H9 (cell line): ENCODE measurements at regions not wholly inside any gene's neighbourhood (a gene's known extent, or its start where the extent isn't known, plus 50 kb on each side); places are given as distances from the start of the nearest gene placed in this dataset.

Source experiments
- DNase-seq: peaks from one replicate; pipeline ENCODE4 v3.0.0-alpha.2; 2017
- H2AFZ ChIP-seq: one replicate; pipeline ENCODE4 v1.6.1; 2013; ENCODE audit warnings: mild to moderate bottlenecking, low read length, control low read depth, moderate library complexity
- H2AK5ac ChIP-seq: 2 replicates; pipeline ENCODE4 v1.6.1; 2013; ENCODE audit warnings: low read length, control low read depth, mixed read lengths; ENCODE audit not compliant: insufficient read length
- H2BK120ac ChIP-seq: one replicate; pipeline ENCODE4 v1.6.1; 2013; ENCODE audit warnings: low read depth, mild to moderate bottlenecking, low read length, control low read depth, inconsistent platforms; ENCODE audit not compliant: poor library complexity, severe bottlenecking
- H2BK12ac ChIP-seq: 2 replicates; pipeline ENCODE4 v1.6.1; 2013; ENCODE audit warnings: low read length, control low read depth, mixed read lengths, low read depth; ENCODE audit not compliant: insufficient read length
- H2BK15ac ChIP-seq: 2 replicates; pipeline ENCODE4 v1.6.1; 2013; ENCODE audit warnings: low read depth, low read length, control low read depth
- H2BK20ac ChIP-seq: one replicate; pipeline ENCODE4 v1.6.1; 2013; ENCODE audit warnings: low read depth, mild to moderate bottlenecking, low read length, control low read depth, inconsistent platforms; ENCODE audit not compliant: poor library complexity, severe bottlenecking
- H2BK5ac ChIP-seq: 2 replicates; pipeline ENCODE4 v1.6.1; 2013; ENCODE audit warnings: low read length, control low read depth, mixed read lengths; ENCODE audit not compliant: insufficient read length
- H3K14ac ChIP-seq: 2 replicates; pipeline ENCODE4 v1.6.1; 2013; ENCODE audit warnings: low read length, control low read depth; ENCODE audit not compliant: insufficient read depth
- H3K18ac ChIP-seq: 2 replicates; pipeline ENCODE4 v1.6.1; 2013; ENCODE audit warnings: low read depth, mild to moderate bottlenecking, mixed read lengths, low read length, control low read depth; ENCODE audit not compliant: insufficient read length
- H3K23ac ChIP-seq: 2 replicates; pipeline ENCODE4 v1.6.1; 2013; ENCODE audit warnings: low read length, control low read depth, mixed read lengths, low read depth; ENCODE audit not compliant: insufficient read length
- H3K23me2 ChIP-seq: 2 replicates; pipeline ENCODE4 v1.6.1; 2013; ENCODE audit warnings: low read depth, mild to moderate bottlenecking, mixed read lengths, low read length, control low read depth; ENCODE audit not compliant: insufficient read length, poor library complexity, severe bottlenecking
- H3K27ac ChIP-seq: 2 replicates; pipeline ENCODE4 v1.5.1; 2013; ENCODE audit warnings: low read length, control low read depth, mixed read lengths, low read depth; ENCODE audit not compliant: insufficient read length
- H3K27me3 ChIP-seq: 2 replicates; pipeline ENCODE4 v1.6.1; 2013; ENCODE audit warnings: low read length, control low read depth, inconsistent platforms; ENCODE audit not compliant: insufficient read depth
- H3K4ac ChIP-seq: 2 replicates; pipeline ENCODE4 v1.6.1; 2013; ENCODE audit warnings: low read depth, mild to moderate bottlenecking, control low read depth, inconsistent platforms, low read length, moderate library complexity
- H3K4me1 ChIP-seq: 2 replicates; pipeline ENCODE4 v1.6.1; 2013; ENCODE audit warnings: low read length, control low read depth, inconsistent platforms; ENCODE audit not compliant: insufficient read depth
- H3K4me2 ChIP-seq: 2 replicates; pipeline ENCODE4 v1.6.1; 2013; ENCODE audit warnings: low read length, control low read depth, mixed read lengths; ENCODE audit not compliant: insufficient read length, insufficient read depth
- H3K56ac ChIP-seq: 2 replicates; pipeline ENCODE4 v1.6.1; 2013; ENCODE audit warnings: low read depth, mild to moderate bottlenecking, mixed read lengths, low read length, control low read depth; ENCODE audit not compliant: insufficient read length
- H3K79me1 ChIP-seq: 2 replicates; pipeline ENCODE4 v1.6.1; 2013; ENCODE audit warnings: low read depth, mild to moderate bottlenecking, moderate library complexity, low read length, control low read depth, inconsistent platforms; ENCODE audit not compliant: insufficient read depth, poor library complexity, severe bottlenecking
- H3K79me2 ChIP-seq: 2 replicates; pipeline ENCODE4 v1.6.1; 2013; ENCODE audit warnings: low read length, control low read depth, inconsistent platforms; ENCODE audit not compliant: insufficient read depth
- H3K9ac ChIP-seq: 2 replicates; pipeline ENCODE4 v1.6.1; 2013; ENCODE audit warnings: low read length, control low read depth, mixed read lengths; ENCODE audit not compliant: insufficient read length; ENCODE audit errors: extremely low read depth
- H3K9me3 ChIP-seq: one replicate; pipeline ENCODE4 v1.6.1; 2013; ENCODE audit warnings: low read depth, low read length, inconsistent platforms; ENCODE audit not compliant: control insufficient read depth
- H3T11ph ChIP-seq: one replicate; pipeline ENCODE4 v1.6.1; 2013; ENCODE audit warnings: mild to moderate bottlenecking, low read length, control low read depth, inconsistent platforms
- H4K20me1 ChIP-seq: one replicate; pipeline ENCODE4 v1.6.1; 2013; ENCODE audit not compliant: control insufficient read depth, insufficient read length, insufficient read depth
- H4K5ac ChIP-seq: 2 replicates; pipeline ENCODE4 v1.6.1; 2013; ENCODE audit warnings: low read depth, mild to moderate bottlenecking, mixed read lengths, low read length, control low read depth; ENCODE audit not compliant: insufficient read length
- H4K8ac ChIP-seq: replicated peaks from 2 replicates; pipeline ENCODE4 v1.6.1; 2013; ENCODE audit warnings: low read length, control low read depth, mixed read lengths, low read depth; ENCODE audit not compliant: insufficient read length
- H4K91ac ChIP-seq: 2 replicates; pipeline ENCODE4 v1.6.1; 2013; ENCODE audit warnings: low read depth, mild to moderate bottlenecking, moderate library complexity, mixed read lengths, low read length, control low read depth; ENCODE audit not compliant: insufficient read length
- H3K27ac Mint-ChIP-seq, 3 experiments: 2 replicates in 2 of 3; 3 replicates in 1 of 3; pipeline ENCODE4 v1.8.0; 2020 to 2021; ENCODE audit warnings: mixed read lengths in 3 of 3, mild to moderate bottlenecking in 1 of 3, moderate library complexity in 1 of 3
- H3K27me3 Mint-ChIP-seq: 2 replicates; pipeline ENCODE4 v1.8.0; 2021; ENCODE audit warnings: low read depth, mild to moderate bottlenecking, moderate library complexity, mixed read lengths
- H3K36me3 Mint-ChIP-seq, 3 experiments: 2 replicates in 2 of 3; 3 replicates in 1 of 3; pipeline ENCODE4 v1.8.0; 2020 to 2021; ENCODE audit warnings: low read depth in 3 of 3, mixed read lengths in 3 of 3; ENCODE audit not compliant: insufficient read depth in 1 of 3
- H3K4me1 Mint-ChIP-seq, 2 experiments: 2 replicates each; pipeline ENCODE4 v1.8.0; 2020; ENCODE audit warnings: mixed read lengths in 2 of 2
- H3K4me3 Mint-ChIP-seq, 2 experiments: 2 replicates in 1 of 2; 3 replicates in 1 of 2; pipeline ENCODE4 v1.8.0; 2020 to 2021; ENCODE audit warnings: mild to moderate bottlenecking in 2 of 2, mixed read lengths in 2 of 2, moderate library complexity in 1 of 2
- H3K9me3 Mint-ChIP-seq, 2 experiments: 2 replicates in 1 of 2; 3 replicates in 1 of 2; pipeline ENCODE4 v1.8.0; 2020; ENCODE audit warnings: mild to moderate bottlenecking in 2 of 2, mixed read lengths in 2 of 2, moderate library complexity in 1 of 2
- CTCF ChIP-seq: fragments of 200-600 bp; sonication (generic); conservative IDR thresholded peaks from 3 replicates; pipeline ENCODE4 v1.8.0; 2021; ENCODE audit warnings: antibody characterized with exemption, mild to moderate bottlenecking
- WGBS: extraction: QIAGEN DNeasy Blood & Tissue Kit; methylation state at CpG from one replicate; pipeline ENCODE4 v1.1.7; 2013; ENCODE audit warnings: missing lambda C conversion rate, low lambda C conversion rate, mixed read lengths; ENCODE audit not compliant: insufficient read length; ENCODE audit errors: extremely low coverage; 5-methylcytosine and 5-hydroxymethylcytosine counted together

DNA sequence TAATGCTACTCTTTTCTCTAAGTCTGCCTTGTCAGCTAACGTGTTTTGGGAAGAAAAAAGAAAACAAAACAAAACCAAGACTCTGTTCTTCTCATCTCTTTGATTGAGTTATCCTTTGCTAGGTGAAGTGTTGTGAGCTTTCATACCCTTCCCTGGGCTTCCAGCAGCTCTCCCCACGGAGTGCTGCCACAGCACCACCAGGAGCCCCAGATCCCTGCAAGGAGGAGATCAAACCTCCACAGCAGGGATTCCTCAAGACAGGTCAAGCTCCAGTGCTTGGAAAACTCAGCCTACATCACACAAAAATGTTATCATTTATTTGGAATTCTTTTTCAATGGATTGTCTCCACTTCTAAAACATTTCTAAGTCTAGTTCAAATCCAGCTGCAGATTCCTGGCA lies 1981.9 kb upstream of the TENM3 start:
- Histone ChIP-seq H4K20me1 (no peaks in the 10 kb centered on the region), H4K91ac (no peak overlapping the region), H3K56ac (no peak overlapping the region), H3K4ac (no peak overlapping the region), H3K14ac (no peak overlapping the region), H3K27ac (no peak overlapping the region), H2AFZ (no peak overlapping the region), H3K9ac (no peak overlapping the region), H3K23me2 (no peaks in the 10 kb centered on the region), H3T11ph (no peak overlapping the region), H4K5ac (no peak overlapping the region), H3K27me3 (no peaks in the 10 kb centered on the region), H3K23ac (no peak overlapping the region), H3K79me1 (no peaks in the 10 kb centered on the region), H4K8ac (no peak overlapping the region), H3K4me2 (no peak overlapping the region), H3K18ac (no peak overlapping the region), H2BK5ac (no peak overlapping the region), H3K4me1 (no peaks in the 10 kb centered on the region), H2AK5ac (no peak overlapping the region), H3K79me2 (no peaks in the 10 kb centered on the region), H2BK120ac (no peak overlapping the region), H3K9me3 (no peaks in the 10 kb centered on the region), H2BK12ac (no peak overlapping the region), H2BK20ac (no peak overlapping the region), H2BK15ac (no peak overlapping the region)
- TF ChIP-seq CTCF = no peak
- Mint-ChIP-seq H3K4me3 (no peak overlapping the region), H3K27me3 (no peaks in the 10 kb centered on the region), H3K36me3 (no peaks in the 10 kb centered on the region), H3K27ac (no peak overlapping the region), H3K4me1 (peaks cover 4 to 6% of the 10 kb centered on the region in 2 experiments), H3K9me3 (no peaks in the 10 kb centered on the region)
- no CpG with 5 or more reads among the region's 2 CpGs for WGBS
- no peak for DNase-seq
